Pons (tissue), 1 donor: ENCODE measurements at regions not wholly inside any gene's neighbourhood (a gene's known extent, or its start where the extent isn't known, plus 50 kb on each side); places are given as distances from the start of the nearest gene placed in this dataset.

Experiments
- DNase-seq: peaks from one replicate; pipeline ENCODE4 v3.0.0-alpha.2; 2016; ENCODE audit warnings: low spot score

- DNase-seq = no peak
Observed at GRCh38 chr22:47858773-47859306, 1096.4 kb downstream of the TBC1D22A start.

- DNase-seq = no peak
Observed at GRCh38 chr22:47854680-47855079, 1092.2 kb downstream of the TBC1D22A start.

GRCh38 chr22:47854251-47854650, 1091.8 kb downstream of the TBC1D22A start:
- DNase-seq = no peak

- DNase-seq = no peak
Observed at GRCh38 chr22:47853750-47854149, 1091.3 kb downstream of the TBC1D22A start.

- DNase-seq = no peak
Observed at GRCh38 chr22:47851586-47851985, 1089.1 kb downstream of the TBC1D22A start.

- no peak for DNase-seq
Observed at GRCh38 chr22:47850644-47851151, 1088.2 kb downstream of the TBC1D22A start.

GRCh38 chr22:47849576-47849975, 1087.1 kb downstream of the TBC1D22A start:
- DNase-seq = no peak

- no peak for DNase-seq
Observed at GRCh38 chr22:47848184-47848920, 1085.9 kb downstream of the TBC1D22A start.

GRCh38 chr22:47847131-47847890, 1084.9 kb downstream of the TBC1D22A start:
- DNase-seq = no peak

GRCh38 chr22:47846206-47846605, 1083.8 kb downstream of the TBC1D22A start:
- no peak for DNase-seq

- DNase-seq = no peak
Observed at GRCh38 chr22:47842119-47842518, 1079.7 kb downstream of the TBC1D22A start.

- no peak for DNase-seq
Observed at GRCh38 chr22:47841156-47841555, 1078.7 kb downstream of the TBC1D22A start.

GRCh38 chr22:47839595-47840227, 1077.3 kb downstream of the TBC1D22A start:
- no peak for DNase-seq

GRCh38 chr22:47837703-47838102, 1075.3 kb downstream of the TBC1D22A start:
- no peak for DNase-seq

- DNase-seq = no peak
Observed at GRCh38 chr22:47836957-47837356, 1074.5 kb downstream of the TBC1D22A start.

GRCh38 chr22:47835726-47836125, 1073.3 kb downstream of the TBC1D22A start:
- DNase-seq = no peak

- DNase-seq = no peak
Observed at GRCh38 chr22:47826016-47826415, 1063.6 kb downstream of the TBC1D22A start.

GRCh38 chr22:47822422-47822821, 1060.0 kb downstream of the TBC1D22A start:
- no peak for DNase-seq

GRCh38 chr22:47818496-47818895, 1056.0 kb downstream of the TBC1D22A start:
- DNase-seq = no peak

GRCh38 chr22:47817380-47817779, 1054.9 kb downstream of the TBC1D22A start:
- no peak for DNase-seq

GRCh38 chr22:47816863-47817210, 1054.4 kb downstream of the TBC1D22A start:
- DNase-seq = no peak

GRCh38 chr22:47816121-47816862, 1053.8 kb downstream of the TBC1D22A start:
- DNase-seq = no peak
